CD4-positive, alpha-beta T cell treated with Interferon alpha-2 for 1 hour (primary cell): ENCODE measurements at regions not wholly inside any gene's neighbourhood (a gene's known extent, or its start where the extent isn't known, plus 50 kb on each side); places are given as distances from the start of the nearest gene placed in this dataset.
"Not testable (repeated sequence)": the region's sequence is repeated elsewhere in the genome, so short reads cannot be mapped to it uniquely, and the experiment has no call there.

Experiments used
- DNase-seq, 2 donors: peaks; one replicate each; pipeline ENCODE4 v3.0.0-alpha.2; 2020 to 2022

GRCh38 chr18:76715012-76715610 lies 107.2 kb upstream of the ZNF236 start:
- no peak for DNase-seq

GRCh38 chr18:76713432-76713831 lies 108.9 kb upstream of the ZNF236 start:
- no peak for DNase-seq

DNA sequence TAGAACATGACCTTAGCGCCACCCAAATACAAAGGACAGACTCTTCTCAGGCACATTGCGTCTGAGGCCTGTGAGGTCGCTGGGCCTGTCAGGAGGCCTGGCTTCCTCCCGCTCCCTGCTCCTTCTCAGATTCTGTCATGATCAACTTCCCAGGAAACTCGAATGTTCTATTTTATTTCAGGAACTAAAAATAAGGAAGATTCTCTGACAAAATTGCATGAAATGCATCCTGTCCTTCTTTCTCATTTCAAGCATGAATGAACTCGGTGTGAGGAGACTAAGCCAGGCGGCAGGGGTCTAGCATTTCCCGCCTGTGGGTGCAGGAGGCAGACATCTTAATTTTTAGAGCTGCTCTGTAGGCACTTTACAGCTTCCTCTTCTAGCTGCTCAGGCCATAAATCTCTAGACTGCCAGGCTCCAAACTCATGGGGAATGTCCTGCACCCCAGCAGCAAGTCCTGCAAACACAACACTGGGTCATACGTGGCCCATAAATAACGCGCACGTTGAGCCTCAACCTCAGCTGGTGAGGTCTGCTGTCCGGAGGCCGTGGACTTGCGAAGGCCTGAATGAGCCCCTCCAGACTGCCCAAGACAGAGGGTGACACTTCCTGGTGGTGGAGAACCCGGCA lies 109.7 kb upstream of the ZNF236 start:
- no peak for DNase-seq

DNA sequence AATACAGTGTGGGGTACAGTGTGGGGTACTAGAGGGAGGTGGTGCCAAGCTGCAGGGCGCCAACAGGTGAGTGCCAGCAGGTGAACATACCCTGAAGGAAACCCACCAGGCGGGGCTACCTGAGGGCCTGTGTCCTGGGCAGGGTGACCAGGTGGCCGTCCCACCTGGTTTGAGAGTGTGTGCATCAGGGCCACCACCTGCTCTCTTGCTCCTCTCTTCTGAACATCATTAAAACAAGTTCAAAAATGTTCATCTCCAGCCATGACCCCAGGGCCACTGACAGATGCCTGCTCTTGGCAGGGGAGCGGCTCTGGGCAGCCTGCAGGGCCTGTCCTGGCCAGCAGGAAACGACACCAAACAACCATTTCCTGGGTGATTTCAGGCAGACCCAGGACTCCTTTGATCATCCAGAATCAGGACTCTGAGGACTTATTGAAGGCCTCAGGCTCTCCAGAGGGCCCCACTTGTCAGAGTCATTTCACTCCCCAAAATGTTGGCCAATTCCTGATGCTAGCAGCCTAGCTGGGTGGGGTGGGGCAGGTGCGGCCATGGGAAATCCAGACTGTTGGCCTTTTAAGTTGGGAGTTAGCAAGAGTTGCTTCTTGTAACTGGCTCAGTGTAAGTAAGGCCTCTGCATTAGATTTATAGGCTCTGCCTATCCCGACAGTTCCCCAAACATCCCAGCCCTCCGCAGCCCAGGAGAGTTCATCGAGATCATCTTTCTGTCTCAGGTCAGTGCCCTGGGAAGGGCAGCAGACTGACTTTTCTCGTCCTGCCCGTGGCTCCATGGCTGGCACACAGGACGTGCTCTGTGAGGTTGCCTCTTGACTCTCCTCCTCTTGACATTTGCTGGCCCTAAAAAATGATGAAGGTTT lies 111.5 kb upstream of the ZNF236 start:
- DNase-seq = no peak

GRCh38 chr18:76709659-76710645 lies 112.4 kb upstream of the ZNF236 start:
- peak; percentile 51 to 64 for DNase-seq

DNA sequence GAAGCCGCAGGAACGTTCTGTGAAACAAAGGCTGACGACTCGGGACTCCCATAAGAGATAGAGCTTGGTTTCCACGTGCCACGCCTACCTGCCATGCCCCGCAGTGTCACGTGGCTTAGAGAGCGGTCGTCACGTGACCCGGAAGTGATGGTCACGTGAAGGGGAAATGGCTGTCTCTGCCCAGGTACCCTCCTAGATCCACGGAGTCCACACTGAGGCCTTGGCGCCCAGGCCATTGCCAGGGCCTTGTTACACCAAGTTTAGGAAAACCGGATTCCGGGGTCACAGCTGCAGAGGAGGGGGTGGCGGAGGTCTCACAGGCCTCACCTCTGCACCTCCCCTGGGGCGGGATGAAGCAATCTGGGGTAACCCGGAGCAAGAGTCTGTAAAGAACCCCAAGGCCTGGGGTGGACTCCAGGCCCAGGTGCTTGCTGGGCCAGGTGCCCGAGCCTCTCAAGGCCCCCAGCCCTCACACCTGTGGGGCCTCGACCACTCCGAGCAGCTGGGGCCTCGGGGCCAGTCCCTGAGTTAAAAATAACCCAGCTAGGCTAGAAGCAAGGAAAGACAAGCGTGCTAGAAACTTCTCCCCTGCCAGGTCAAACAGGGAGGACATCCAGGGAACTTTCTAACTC lies 113.5 kb upstream of the ZNF236 start:
- no peak for DNase-seq

GRCh38 chr18:76708071-76708721 lies 114.2 kb upstream of the ZNF236 start:
- DNase-seq = no peak

GRCh38 chr18:76707534-76707933 lies 114.8 kb upstream of the ZNF236 start:
- DNase-seq = no peak

GRCh38 chr18:76704589-76704988 lies 117.8 kb upstream of the ZNF236 start:
- not testable (repeated sequence) for DNase-seq

DNA sequence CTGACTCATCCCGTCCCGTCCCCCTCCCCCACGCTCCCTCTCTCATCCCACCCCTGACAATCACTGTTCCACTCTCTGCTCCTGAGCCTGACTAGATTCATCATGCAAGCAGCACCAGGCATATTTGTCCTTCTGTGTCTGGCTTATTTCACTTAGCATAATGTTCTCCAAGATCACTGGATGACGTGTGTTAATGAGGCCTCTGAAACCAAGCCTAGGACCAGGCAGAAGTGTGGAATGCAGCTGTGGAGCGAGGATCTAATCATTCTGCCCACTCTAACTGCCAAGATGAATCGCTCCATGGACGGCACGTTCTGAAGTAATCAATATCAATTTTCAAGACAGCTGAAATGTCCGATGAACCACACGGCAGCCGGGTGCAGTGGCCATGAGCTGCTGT lies 122.4 kb upstream of the ZNF236 start:
- no peak for DNase-seq

DNA sequence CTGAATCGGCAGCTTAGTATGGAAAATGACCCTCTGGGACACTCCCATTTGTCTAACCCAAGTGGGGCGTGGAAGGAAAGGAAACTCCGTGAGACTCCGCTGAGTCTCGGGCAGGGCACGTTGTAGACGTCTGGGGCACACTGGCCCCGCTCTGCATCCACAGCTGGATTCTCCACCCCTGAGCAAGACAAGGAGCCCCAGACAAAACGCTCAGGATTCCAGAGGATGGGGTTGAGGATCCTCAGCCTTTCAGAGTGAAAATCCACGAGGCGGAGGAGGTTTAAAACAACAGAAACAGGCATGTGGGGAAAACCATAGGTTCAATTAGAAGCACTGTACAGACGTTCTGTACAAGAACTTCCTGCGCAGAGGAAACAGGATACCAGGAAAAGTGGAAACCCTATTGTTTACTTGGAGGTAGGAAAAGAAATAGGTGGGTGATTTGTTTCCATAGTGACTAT lies 124.9 kb upstream of the ZNF236 start:
- DNase-seq = no peak

DNA sequence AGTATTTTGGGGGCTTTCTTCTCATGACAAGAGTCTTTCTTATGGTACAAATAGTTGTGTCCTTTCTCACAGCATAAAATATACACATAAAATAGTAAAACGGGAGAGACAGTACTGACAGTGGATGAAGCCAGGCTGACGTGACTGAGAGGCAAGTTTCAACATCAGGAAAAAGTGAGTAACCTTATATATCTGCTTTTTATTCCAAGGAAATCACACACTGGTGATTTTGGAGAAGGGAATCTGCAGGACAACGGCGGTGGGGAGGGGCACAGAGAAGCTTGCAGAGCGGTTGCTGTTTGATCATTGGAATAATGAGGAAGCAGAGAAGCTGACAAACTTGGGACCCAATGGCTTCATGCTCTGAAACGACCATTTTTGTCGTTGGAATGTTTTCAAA lies 130.6 kb upstream of the ZNF236 start:
- no peak for DNase-seq

GRCh38 chr18:76689646-76690264 lies 132.6 kb upstream of the ZNF236 start:
- DNase-seq = no peak

DNA sequence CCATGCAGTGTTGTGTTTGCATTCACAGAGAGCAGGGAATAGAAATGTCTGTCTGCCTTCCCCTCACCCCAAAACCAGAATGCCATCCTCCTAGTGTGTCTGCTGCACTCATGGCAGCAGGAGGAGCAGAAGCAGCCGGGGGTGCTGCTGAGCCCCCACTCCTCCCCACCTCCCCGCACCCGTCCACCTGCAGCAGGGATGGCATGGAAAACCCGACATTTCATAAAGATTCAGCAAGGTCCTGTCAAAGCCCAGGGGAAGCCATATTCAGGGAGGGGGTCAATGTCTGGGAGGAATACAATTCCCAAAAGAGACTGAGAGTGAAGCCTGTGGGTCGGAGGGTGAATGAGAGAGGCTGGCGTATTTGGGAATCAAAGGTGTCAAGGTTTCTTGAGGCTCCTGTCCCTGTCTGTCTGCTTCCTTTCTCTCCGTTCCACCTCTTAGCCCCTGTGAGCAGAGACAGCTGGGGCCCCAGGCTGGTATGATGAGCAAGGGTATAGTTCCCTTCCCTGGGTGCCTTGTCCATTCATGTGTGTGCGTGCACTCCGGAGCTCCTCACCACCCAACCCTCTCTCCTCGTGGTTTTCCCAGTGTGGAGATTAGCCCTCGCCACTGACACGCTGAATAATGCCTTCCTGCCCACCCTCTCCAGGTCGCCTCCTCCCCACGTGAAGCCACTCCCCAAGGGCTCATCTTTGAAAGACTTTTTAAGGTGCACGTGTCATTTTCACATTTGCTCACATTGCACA lies 133.5 kb upstream of the ZNF236 start:
- DNase-seq = no peak

DNA sequence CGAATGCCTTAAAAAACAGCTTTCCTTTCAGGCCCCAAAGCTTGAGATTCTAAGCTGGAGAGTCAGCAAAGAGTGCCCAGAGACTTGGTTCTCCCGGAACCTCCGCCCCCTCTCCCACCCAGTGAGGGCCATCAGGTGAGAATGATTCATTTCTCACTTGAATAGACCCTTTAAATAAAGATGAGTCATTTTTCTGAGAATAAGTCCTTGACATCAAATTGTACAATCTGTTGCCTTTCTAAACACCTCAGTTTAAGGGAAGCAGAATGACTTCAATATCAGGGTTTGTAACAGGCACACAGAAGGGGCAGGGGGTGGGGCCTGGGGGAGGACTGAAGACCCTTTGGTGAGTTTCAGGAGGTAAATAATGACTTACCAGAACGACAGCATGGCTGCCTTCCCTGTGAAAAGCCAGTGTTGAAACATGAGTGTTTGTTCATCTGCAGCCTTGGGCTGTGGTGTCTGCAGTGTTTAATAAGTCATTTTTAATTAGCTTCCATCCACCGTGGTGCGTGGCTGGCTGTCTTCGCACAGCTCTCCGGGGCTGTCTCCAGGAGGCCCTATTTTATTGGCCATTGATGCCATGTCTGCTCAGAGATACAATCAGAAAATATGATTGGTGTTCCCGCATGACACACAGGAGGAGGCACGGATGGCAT lies 134.9 kb upstream of the ZNF236 start:
- peak in 1 of 2 donors; percentile 24 for DNase-seq

DNA sequence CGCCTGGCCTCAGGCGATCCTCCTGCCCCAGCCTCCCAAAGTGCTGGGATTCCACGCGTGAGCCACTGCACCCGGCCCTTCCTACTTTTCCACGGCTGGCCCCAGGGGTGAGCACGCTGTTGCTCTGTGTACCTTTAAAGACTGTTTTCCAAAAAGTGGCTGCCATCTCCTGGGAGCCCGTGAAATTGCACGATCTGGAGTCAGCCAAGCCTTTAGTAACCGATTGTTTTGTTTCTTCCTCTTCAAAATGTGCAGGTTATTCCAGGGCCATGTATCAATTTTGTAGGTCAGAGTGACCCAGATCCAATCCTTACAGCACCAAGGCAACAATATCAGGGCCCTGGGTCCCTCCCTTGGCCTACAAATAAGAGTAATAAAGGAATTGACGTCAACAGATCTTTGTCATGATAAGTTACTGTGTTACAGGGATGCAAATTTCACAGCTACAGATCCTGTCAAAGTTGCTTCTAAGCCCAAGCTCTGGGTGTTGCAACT lies 135.6 kb upstream of the ZNF236 start:
- peak in 1 of 2 donors; percentile 34 for DNase-seq

DNA sequence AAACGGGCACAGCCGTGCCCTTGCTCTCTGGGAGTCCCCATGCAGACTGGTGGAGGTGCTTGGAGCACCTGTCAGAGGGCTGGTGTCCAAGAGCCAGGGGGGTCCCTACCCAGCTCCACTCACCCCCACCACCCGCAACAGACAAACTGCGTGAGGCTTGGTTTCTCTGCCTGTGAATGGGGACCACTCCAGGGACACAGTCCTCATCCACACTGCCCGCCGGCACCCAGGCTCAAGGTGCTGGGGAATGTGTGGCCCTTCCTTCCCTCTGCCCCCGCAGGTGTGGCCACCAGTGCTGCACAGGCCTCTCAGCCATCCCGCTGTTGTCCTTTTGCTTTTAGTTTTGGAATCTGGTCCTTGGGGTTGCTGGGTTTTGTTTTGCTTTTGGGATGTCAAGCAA lies 136.5 kb upstream of the ZNF236 start:
- no peak for DNase-seq

- no peak for DNase-seq
Observed at GRCh38 chr18:76685402-76685801, 137.0 kb upstream of the ZNF236 start.

DNA sequence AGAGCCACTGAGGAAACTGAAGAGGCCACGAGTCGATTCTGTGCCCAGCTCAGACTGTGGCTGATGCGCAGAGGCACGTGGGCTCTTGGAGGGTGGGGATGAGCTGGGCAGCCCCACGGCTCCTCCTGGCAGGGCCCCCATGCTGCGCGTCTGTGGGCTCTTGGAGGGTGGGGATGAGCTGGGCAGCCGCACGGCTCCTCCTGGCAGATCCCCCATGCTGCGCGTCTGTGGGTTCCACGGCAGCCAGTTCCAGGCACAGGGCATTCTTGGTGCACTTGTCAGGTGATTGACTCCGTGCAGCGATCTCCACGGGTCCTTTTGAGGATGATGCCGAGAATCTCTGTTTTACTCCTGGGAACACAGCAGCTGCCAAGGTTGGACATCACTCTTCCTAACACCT lies 138.1 kb upstream of the ZNF236 start:
- DNase-seq = no peak

DNA sequence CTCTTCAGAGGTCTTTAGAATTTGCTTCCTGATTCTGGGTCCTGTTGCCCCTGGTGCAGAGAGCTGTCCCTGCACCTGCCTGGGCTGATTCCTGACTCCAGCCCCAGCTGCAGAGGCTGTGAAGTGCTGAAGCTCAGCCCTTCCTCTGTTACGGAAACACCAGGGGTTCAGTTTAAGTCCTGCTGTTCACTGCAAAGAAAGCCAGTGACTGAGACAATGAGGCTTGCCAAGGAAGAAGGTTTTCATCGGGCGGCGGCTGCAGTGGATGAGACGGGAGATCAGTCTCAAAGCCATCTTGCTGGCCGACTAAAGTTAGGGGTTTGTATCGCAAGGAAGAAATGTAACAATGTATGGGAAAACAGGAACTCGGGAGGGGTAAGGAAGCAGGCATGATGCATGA lies 142.4 kb upstream of the ZNF236 start:
- DNase-seq = no peak
